ENCODE measurements at regions not wholly inside any gene's neighbourhood (a gene's known extent, or its start where the extent isn't known, plus 50 kb on each side); places are given as distances from the start of the nearest gene placed in this dataset.
"Not testable (repeated sequence)": the region's sequence is repeated elsewhere in the genome, so short reads cannot be mapped to it uniquely, and the experiment has no call there.

DNA sequence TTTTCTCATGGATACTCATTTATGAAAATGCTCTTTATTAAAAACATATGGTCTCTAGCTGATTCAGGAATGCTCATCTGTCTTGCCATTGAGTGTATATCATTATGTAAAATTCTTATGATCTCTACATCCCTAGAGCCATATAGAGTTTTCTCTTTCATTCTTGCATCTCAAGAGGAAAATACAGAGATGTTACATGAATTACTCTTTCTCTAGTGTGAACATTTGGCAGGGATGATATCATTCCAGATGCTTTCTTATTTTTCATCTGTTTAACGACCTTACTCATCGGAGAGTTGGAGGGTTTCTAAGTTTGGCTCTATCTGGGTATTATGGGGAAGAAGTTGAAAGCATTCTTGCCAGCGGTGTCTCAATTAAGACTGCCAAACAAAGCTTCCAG, 202.9 kb upstream of the SLC7A11 start:
- in situ Hi-C loops (cut with MboI; ENCODE audit: low sequenced_read_pairs, unreplicated experiment) = no loop called here
- no peak for DNase-seq (ENCODE audit: low spot score)
- TF ChIP-seq, protein P1, sequence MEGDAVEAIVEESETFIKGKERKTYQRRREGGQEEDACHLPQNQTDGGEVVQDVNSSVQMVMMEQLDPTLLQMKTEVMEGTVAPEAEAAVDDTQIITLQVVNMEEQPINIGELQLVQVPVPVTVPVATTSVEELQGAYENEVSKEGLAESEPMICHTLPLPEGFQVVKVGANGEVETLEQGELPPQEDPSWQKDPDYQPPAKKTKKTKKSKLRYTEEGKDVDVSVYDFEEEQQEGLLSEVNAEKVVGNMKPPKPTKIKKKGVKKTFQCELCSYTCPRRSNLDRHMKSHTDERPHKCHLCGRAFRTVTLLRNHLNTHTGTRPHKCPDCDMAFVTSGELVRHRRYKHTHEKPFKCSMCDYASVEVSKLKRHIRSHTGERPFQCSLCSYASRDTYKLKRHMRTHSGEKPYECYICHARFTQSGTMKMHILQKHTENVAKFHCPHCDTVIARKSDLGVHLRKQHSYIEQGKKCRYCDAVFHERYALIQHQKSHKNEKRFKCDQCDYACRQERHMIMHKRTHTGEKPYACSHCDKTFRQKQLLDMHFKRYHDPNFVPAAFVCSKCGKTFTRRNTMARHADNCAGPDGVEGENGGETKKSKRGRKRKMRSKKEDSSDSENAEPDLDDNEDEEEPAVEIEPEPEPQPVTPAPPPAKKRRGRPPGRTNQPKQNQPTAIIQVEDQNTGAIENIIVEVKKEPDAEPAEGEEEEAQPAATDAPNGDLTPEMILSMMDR (IDR thresholded peaks at IDR 0.05; ENCODE audit: borderline replicate concordance, control extremely low read depth, extremely low read depth, insufficient read depth, missing control alignments) = no peak

DNA sequence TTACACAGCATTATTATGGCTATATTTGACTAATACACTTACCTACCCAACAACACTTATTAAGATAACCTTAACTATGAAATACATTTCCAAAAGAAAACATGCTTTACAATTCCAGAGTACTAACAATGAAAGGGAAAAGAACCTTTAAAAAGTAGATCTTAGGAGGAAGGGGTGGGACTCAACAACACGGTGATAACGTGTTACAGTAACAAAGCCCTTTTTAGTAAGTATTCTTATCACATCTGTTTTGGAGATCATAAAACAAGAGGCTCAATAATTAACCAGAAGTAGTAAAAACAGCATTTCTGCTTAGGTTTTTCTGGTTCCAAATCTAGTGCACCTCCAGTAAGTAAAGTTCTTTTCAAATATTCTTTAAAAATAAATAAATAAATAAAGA, 202.1 kb upstream of the SLC7A11 start:
- in situ Hi-C loops (cut with MboI; ENCODE audit: low sequenced_read_pairs, unreplicated experiment) = no loop called here

DNA sequence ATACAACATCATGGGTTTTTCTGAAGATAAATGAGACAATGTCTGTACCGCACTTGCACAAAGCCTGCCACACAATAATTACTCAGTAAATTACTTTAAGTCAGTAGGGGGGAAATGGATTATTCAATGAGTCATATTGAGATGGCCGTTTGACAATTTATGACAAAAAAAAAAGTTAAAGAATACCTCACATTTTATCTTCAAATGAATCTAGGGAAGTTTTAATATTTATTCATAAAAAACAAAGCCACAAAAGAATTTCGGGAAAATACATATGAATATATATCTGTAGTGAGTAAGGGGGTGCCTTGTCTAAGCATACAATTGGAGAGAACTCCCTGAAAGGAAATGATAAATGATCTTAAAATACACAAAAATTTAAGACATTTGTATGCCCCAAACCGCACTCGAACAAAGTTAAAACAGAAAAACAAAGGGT, 197.0 kb upstream of the SLC7A11 start:
- TF ChIP-seq, protein P1 (IDR thresholded peaks at IDR 0.05; ENCODE audit: borderline replicate concordance, control extremely low read depth, extremely low read depth, insufficient read depth, missing control alignments) = no peak
- DNase-seq (ENCODE audit: low spot score) = no peak
- in situ Hi-C loops (cut with MboI; ENCODE audit: low sequenced_read_pairs, unreplicated experiment) = no loop called here

More for the DNA sequence above, 202.1 kb upstream of the SLC7A11 start:
- TF ChIP-seq, protein P1 (IDR thresholded peaks at IDR 0.05; ENCODE audit: borderline replicate concordance, control extremely low read depth, extremely low read depth, insufficient read depth, missing control alignments) = no peak
- no peak for DNase-seq (ENCODE audit: low spot score)

DNA sequence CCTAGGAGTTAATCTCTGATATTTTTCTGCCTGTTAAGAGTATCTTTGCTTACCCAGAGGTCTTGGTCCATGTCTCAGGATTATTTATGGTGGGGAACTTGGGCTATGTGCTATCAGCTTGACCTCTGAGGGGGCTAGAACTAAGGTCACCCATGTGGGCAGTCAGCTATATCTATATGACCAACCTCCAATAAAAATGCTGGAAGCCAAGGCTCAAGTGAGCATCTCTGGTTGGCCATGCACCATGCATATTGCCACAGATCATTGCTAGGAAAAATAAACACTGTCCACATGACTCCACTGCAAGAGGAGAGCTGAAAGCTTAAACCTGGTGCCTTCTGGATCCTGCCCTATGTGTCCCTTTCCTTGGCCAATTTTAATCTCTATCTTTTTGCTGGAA, 196.5 kb upstream of the SLC7A11 start:
- in situ Hi-C loops (cut with MboI; ENCODE audit: low sequenced_read_pairs, unreplicated experiment) = no loop called here
- TF ChIP-seq, protein P1 (IDR thresholded peaks at IDR 0.05; ENCODE audit: borderline replicate concordance, control extremely low read depth, extremely low read depth, insufficient read depth, missing control alignments) = no peak
- no peak for DNase-seq (ENCODE audit: low spot score)

DNA sequence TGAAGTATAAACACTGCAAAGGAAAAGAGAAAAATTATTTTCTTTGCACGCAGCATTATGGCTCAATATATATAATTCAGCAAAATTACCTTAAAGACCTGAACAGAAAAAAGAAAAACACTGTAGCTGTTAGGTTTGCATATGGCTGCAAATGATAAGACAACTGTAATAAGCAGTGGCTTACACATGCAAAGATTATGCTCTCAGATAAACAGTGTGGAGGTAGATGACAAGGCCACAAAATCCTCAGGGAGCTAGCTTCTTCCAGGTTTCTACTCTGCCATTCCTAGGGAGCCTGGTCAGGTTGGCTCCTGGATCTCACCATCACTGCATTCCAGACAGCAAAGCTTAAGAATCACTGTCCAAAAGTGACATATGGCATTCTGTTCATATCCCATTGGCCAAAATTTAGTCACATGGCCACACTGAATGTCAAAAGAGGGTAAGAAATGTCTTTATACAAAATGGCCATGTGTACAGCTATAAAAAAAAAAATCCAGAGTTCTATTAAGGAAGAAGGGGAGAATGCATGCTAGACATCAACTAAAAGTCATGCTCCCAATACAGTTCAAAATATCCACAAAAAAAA, 195.2 kb upstream of the SLC7A11 start:
- no peak for DNase-seq (ENCODE audit: low spot score)
- in situ Hi-C loops (cut with MboI; ENCODE audit: low sequenced_read_pairs, unreplicated experiment) = no loop called here
- TF ChIP-seq, protein P1 (IDR thresholded peaks at IDR 0.05; ENCODE audit: borderline replicate concordance, control extremely low read depth, extremely low read depth, insufficient read depth, missing control alignments) = no peak

DNA sequence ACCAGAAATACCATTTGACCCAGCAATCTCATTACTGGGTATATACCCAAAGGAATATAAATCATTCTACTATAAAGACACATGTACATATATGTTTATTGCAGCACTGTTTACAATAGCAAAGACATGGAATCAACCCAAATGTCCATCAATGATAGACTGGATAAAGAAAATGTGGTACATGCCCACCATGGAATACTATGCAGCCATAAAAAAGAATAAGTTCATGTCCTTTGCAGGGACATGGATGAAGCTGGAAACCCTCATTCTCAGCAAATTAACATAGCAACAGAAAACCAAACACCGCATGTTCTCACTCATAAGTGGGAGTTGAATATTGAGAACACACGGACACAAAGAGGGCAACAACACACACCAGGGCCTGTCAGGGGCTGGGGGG, 193.6 kb upstream of the SLC7A11 start:
- in situ Hi-C loops (cut with MboI; ENCODE audit: low sequenced_read_pairs, unreplicated experiment); DNase-seq (ENCODE audit: low spot score): not testable (repeated sequence)

DNA sequence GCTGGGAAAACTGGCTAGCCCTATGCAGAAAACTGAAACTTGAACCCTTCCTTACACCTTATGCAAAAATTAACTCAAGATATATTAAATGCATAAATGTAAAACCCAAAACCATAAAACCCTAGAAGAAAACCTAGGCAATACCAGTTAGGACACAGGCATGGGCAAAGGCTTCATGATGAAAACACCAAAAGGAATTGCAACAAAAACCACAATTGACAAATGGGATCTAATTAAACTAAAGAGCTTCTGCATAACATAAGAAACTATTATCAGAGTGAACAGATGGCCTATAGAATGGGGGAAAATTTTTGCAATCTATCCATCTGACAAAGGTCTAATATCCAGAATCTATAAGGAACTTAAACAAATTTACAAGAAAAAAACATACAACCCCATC, 192.9 kb upstream of the SLC7A11 start:
- in situ Hi-C loops (cut with MboI; ENCODE audit: low sequenced_read_pairs, unreplicated experiment); DNase-seq (ENCODE audit: low spot score): not testable (repeated sequence)

DNA sequence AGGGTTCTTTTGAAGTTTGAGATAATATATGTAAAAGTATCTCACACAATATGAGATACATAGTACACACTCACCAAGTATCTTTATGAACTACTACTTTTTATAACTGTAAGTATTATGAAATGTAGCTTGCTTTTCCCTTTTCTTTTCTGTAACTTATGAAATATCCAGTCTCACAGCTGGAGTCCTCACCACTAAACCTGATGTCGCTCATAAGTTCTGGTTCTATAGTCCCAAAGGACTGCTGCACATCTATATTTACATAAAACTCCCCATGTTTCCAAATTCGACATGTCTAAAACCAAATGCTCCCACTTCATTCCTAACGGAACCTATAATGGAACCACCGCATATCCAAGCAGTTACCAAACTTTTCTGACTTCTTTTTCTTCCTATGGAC, 186.5 kb upstream of the SLC7A11 start:
- DNase-seq (ENCODE audit: low spot score) = no peak
- in situ Hi-C loops (cut with MboI; ENCODE audit: low sequenced_read_pairs, unreplicated experiment) = no loop called here
- TF ChIP-seq, protein P1 (IDR thresholded peaks at IDR 0.05; ENCODE audit: borderline replicate concordance, control extremely low read depth, extremely low read depth, insufficient read depth, missing control alignments) = no peak

Measured in GM13976 (cell line).